K562 (cell line): ENCODE measurements at regions not wholly inside any gene's neighbourhood (a gene's known extent, or its start where the extent isn't known, plus 50 kb on each side); places are given as distances from the start of the nearest gene placed in this dataset.
A peak's percentile ranks its signal among the peaks of the same experiment; 100 is the strongest.

Experiments used
- ATAC-seq: fragments of 200-7000 bp; cut with Tn5 transposase; 3 replicates; pipeline ENCODE4 v1.9.1; 2020; ENCODE audit warnings: moderate library complexity
- BruUV-seq: library from RNA; stranded (reverse); fragments of 400-500 nt; replicated peaks from 2 replicates; lab custom pipeline; 2021; lab: Mats Ljungman, UMichigan
- CTCF ChIA-PET: fragments of 300-600 bp; formaldehyde crosslinking; extraction: SDS; loops from one replicate; lab custom pipeline; 2021; ENCODE audit warnings: low intra/inter-chr PET ratio; lab: Yijun Ruan, JAX
- POLR2A ChIA-PET: fragments of 300-600, 350-650 bp; sonication (Branson Sonifier 250); formaldehyde crosslinking; extraction: SDS; loops from one replicate; lab custom pipeline; 2021; ENCODE audit warnings: antibody characterized with exemption, inconsistent platforms; lab: Yijun Ruan, JAX
- DNase-seq, 4 experiments: peaks; one replicate each; pipeline versions ENCODE4 v3.0.0 to v3.0.0-alpha.2; 2011 to 2018; ENCODE audit warnings: low spot score in 3 of 4, mixed read lengths in 3 of 4; ENCODE audit errors: extremely low read depth in 1 of 4
- FAIRE-seq: peaks from 2 replicates; lab custom pipeline; 2011; peaks lifted over from hg19 to GRCh38; lab: Jason Lieb, UNC
- H2AFZ ChIP-seq: 2 replicates; pipeline ENCODE4 v1.6.0; 2011; ENCODE audit warnings: low read depth, low read length, control low read depth, inconsistent platforms
- H3K27ac ChIP-seq: fragments of 200-600 bp; 3 replicates; pipeline ENCODE4 v1.8.0; 2011; ENCODE audit warnings: low read depth, mild to moderate bottlenecking, control low read depth, inconsistent platforms, low read length, moderate library complexity, mixed read lengths; ENCODE audit errors: extremely low read depth
- H3K27me3 ChIP-seq, 2 experiments: fragments of 300-600 bp in 1 of 2; 2 replicates in 1 of 2; 3 replicates in 1 of 2; pipeline versions ENCODE4 v1.6.0 to v1.8.0; 2011; ENCODE audit warnings: inconsistent platforms in 2 of 2, low read length in 2 of 2, mild to moderate bottlenecking in 1 of 2, mixed read lengths in 1 of 2, moderate library complexity in 1 of 2; ENCODE audit not compliant: control insufficient read depth in 2 of 2, insufficient read depth in 2 of 2
- H3K36me3 ChIP-seq: fragments of 300-600 bp; 3 replicates; pipeline ENCODE4 v1.8.0; 2011; ENCODE audit warnings: mild to moderate bottlenecking, low read length, inconsistent platforms; ENCODE audit not compliant: control insufficient read depth, insufficient read depth
- H3K4me1 ChIP-seq, 2 experiments: fragments of 200-600 bp in 1 of 2; replicated peaks in 1 of 2; 2 replicates in 1 of 2; 3 replicates in 1 of 2; pipeline versions ENCODE4 v1.5.1 to v1.8.0; 2011; ENCODE audit warnings: inconsistent platforms in 2 of 2, low read length in 2 of 2, mild to moderate bottlenecking in 1 of 2, mixed read lengths in 1 of 2, moderate library complexity in 1 of 2; ENCODE audit not compliant: control insufficient read depth in 2 of 2, insufficient read depth in 2 of 2
- H3K4me2 ChIP-seq: 2 replicates; pipeline ENCODE4 v1.6.1; 2011; ENCODE audit warnings: low read length, control low read depth, inconsistent platforms, mixed read lengths; ENCODE audit not compliant: insufficient read depth
- H3K4me3 ChIP-seq: fragments of 200-600 bp; sonication (generic), shearing (Covaris generic); 2 replicates; pipeline ENCODE4 v1.5.1; 2016; ENCODE audit warnings: control low read depth, inconsistent platforms
- H3K79me2 ChIP-seq: fragments of 200-600 bp; 3 replicates; pipeline ENCODE4 v1.8.0; 2011; ENCODE audit warnings: low read length, inconsistent platforms; ENCODE audit not compliant: control insufficient read depth, insufficient read depth
- H3K9ac ChIP-seq, 2 experiments: 2 replicates each; pipeline versions ENCODE4 v1.6.0 to v1.6.1; 2011; ENCODE audit warnings: low read depth in 2 of 2, low read length in 2 of 2, control low read depth in 1 of 2, inconsistent platforms in 1 of 2, mild to moderate bottlenecking in 1 of 2, mixed read lengths in 1 of 2; ENCODE audit not compliant: insufficient read depth in 1 of 2
- H3K9me1 ChIP-seq: one replicate; pipeline ENCODE4 v1.6.0; 2011; ENCODE audit warnings: inconsistent platforms, mild to moderate bottlenecking, low read length, moderate library complexity; ENCODE audit not compliant: control insufficient read depth, insufficient read depth
- H3K9me3 ChIP-seq: replicated peaks from 2 replicates; pipeline ENCODE4 v1.5.1; 2011; ENCODE audit warnings: low read depth, low read length, inconsistent platforms; ENCODE audit not compliant: control insufficient read depth, insufficient read depth
- H4K20me1 ChIP-seq: replicated peaks from 2 replicates; pipeline ENCODE4 v1.6.1; 2011; ENCODE audit warnings: low read length, inconsistent platforms, mixed read lengths; ENCODE audit not compliant: control insufficient read depth, insufficient read depth
- BCOR ChIP-seq: fragments of 450-650 bp; IDR thresholded peaks from 2 replicates; pipeline ENCODE4 v1.6.1; 2016
- CHD4 ChIP-seq: fragments of 200-600 bp; sonication (generic); IDR thresholded peaks from 3 replicates; pipeline ENCODE4 v1.6.1; 2012; ENCODE audit warnings: low read depth, mild to moderate bottlenecking, mixed read lengths, low read length, inconsistent platforms; ENCODE audit not compliant: insufficient read depth, insufficient replicate concordance, poor library complexity, severe bottlenecking
- FOSL1 ChIP-seq: fragments of 200-800 bp; sonication (Bioruptor generic); conservative IDR thresholded peaks from 2 replicates; pipeline ENCODE4 v1.6.1; 2016; ENCODE audit warnings: missing genetic modification characterization, missing compliant biosample characterization
- FOXK2 ChIP-seq, 2 experiments: fragments of 450-650 bp; IDR thresholded peaks in 1 of 2; conservative IDR thresholded peaks in 1 of 2; 2 replicates each; pipeline ENCODE4 v1.6.1; 2016; ENCODE audit warnings: low read depth in 2 of 2, mild to moderate bottlenecking in 1 of 2
- GTF2E2 ChIP-seq: fragments of 200-800 bp; sonication (Bioruptor generic); IDR thresholded peaks from 2 replicates; pipeline ENCODE4 v1.6.1; 2016; ENCODE audit warnings: missing genetic modification characterization, missing compliant biosample characterization
- JUND ChIP-seq, 2 experiments: IDR thresholded peaks; 2 replicates in 1 of 2; 3 replicates in 1 of 2; pipeline ENCODE4 v1.6.1; 2011; ENCODE audit warnings: borderline replicate concordance in 2 of 2, low read depth in 2 of 2, low read length in 2 of 2, improper control_type of control experiment in 1 of 2, missing biosample characterization in 1 of 2, missing genetic modification characterization in 1 of 2, missing genetic modification reagents in 1 of 2
- SIX5 ChIP-seq, 2 experiments: IDR thresholded peaks; 2 replicates each; pipeline ENCODE4 v1.6.1; 2011; ENCODE audit warnings: low read length in 2 of 2, borderline replicate concordance in 1 of 2, low read depth in 1 of 2, mild to moderate bottlenecking in 1 of 2, moderate library complexity in 1 of 2; ENCODE audit not compliant: insufficient read depth in 1 of 2
- TARDBP ChIP-seq: fragments of 450-650 bp; IDR thresholded peaks from 2 replicates; pipeline ENCODE4 v1.6.1; 2016
- TRIM25 ChIP-seq: fragments of 450-650 bp; IDR thresholded peaks from 2 replicates; pipeline ENCODE4 v1.7.0; 2016; ENCODE audit warnings: borderline replicate concordance
- ZSCAN29 ChIP-seq: fragments of 450-650 bp; IDR thresholded peaks from 2 replicates; pipeline ENCODE4 v1.6.1; 2017
- WGBS: fragments of 100-300 bp; shearing (Covaris generic); methylation state at CpG from one replicate; pipeline ENCODE4 v1.1.6; 2016; ENCODE audit warnings: low coverage, mixed read lengths; ENCODE audit not compliant: insufficient coverage; ENCODE audit errors: missing lambda C conversion rate; 5-methylcytosine and 5-hydroxymethylcytosine counted together
- in situ Hi-C: fragments of 300-500 bp; cut with MboI; formaldehyde crosslinking; loops from 4 replicates; pipeline ENCODE4 v1.15.0; 2018; ENCODE audit warnings: inconsistent platforms, mixed read lengths
- intact Hi-C: fragments of 100-400 bp; cut with micrococcal nuclease; formaldehyde crosslinking; loops from 2 replicates; pipeline ENCODE4 v1.14.2; 2022
- TF ChIP-seq, protein P1 (sequence below): fragments of 250-450 bp; sonication (Bioruptor Pico); IDR thresholded peaks from 2 replicates; pipeline ENCODE4 v1.9.0; 2021; ENCODE audit warnings: mild to moderate bottlenecking
- TF ChIP-seq, protein P2 (sequence below), 2 experiments: fragments of 450-650 bp in 1 of 2; sonication (generic) in 1 of 2; formaldehyde crosslinking in 1 of 2; IDR thresholded peaks in 1 of 2; conservative IDR thresholded peaks in 1 of 2; 2 replicates each; pipeline versions ENCODE4 v1.6.1 to v1.8.1; 2016 to 2023; ENCODE audit warnings: mild to moderate bottlenecking in 2 of 2, moderate library complexity in 2 of 2, inconsistent platforms in 1 of 2, missing genetic modification reagents in 1 of 2
- TF ChIP-seq, protein P3 (sequence below): fragments of 450-650 bp; formaldehyde crosslinking; IDR thresholded peaks from 2 replicates; pipeline ENCODE4 v1.4.0; 2020; ENCODE audit warnings: mild to moderate bottlenecking, moderate library complexity

- TF ChIP-seq GTF2E2 (tag) (no peak), FOXK2 (conservative IDR thresholded peaks at IDR 0.05 in 1 of 2, IDR thresholded peaks at IDR 0.05 in 1 of 2; ENCODE audit: low read depth in 2 of 2) (no peak), CHD4 (no peak)
- TF ChIP-seq, protein P1, sequence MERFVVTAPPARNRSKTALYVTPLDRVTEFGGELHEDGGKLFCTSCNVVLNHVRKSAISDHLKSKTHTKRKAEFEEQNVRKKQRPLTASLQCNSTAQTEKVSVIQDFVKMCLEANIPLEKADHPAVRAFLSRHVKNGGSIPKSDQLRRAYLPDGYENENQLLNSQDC = no peak
These were observed 81.0 kb downstream of the PLXNA1 start (continued) for GRCh38 chr3:127063916-127064315.

DNA sequence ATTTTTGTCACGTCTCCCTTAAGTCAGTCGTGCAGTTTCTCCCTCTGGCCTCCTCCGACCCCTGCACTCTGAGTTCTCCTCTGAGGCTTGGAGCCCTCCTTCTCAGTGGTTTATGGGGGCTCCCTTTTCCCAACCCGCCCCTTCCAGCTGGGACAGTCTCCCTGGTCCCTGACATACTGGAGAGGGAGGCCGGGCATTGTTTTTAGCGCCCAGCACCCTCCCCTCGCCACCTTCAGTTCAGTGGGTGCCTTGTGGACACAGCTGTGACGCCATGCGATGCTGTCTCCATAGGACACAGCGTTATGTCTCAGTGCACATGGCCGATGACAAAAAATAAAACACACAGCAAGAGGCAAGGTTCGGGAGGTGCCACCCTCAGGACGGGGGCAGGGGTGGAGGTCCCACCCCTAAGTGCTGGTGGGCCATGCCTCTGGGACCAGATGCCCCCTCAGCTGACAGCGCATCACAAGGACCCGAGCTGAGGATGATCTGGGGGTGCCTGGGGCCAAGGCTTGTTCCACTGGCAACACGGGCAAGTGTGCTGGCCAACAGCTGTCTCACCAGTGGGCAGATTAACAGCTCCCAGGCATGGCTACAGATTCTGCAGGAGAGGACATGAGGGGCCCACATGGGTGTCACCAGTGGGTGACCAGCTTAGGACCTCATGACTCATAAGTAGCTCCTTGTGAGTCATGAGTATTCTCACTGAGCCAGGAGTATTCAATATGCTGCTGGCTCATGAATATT is 81.6 kb downstream of the PLXNA1 start:
- Histone ChIP-seq H4K20me1 (0 out of 2 replicates have a peak, but pooled peaks cover 3% of the 10 kb centered on the region), H3K4me2 (no peak overlapping the region), H3K4me3 (no peak overlapping the region), H3K9ac (no peak overlapping the region), H3K27ac (no peak overlapping the region), H3K36me3 (no peaks in the 10 kb centered on the region), H3K27me3 (peaks cover 0 to 41% of the 10 kb centered on the region in 2 experiments; a peak in 3 of 5 replicates), H2AFZ (no peak overlapping the region), H3K9me3 (no peaks in the 10 kb centered on the region), H3K4me1 (peaks cover 0 to 3% of the 10 kb centered on the region in 2 experiments; a peak in 1 of 5 replicates), H3K9me1 (no peaks in the 10 kb centered on the region), H3K79me2 (no peaks in the 10 kb centered on the region)
- ChIA-PET CTCF (no interaction called here), POLR2A (no interaction called here)
- peak in 2 of 4 experiments; percentile 6 to 13 for DNase-seq
- no peak for FAIRE-seq
- in situ Hi-C loops = no loop called here
- BruUV-seq = no TSS peak
- intact Hi-C loops = no loop called here
- WGBS = 0% methylated on average over 7 of the region's 16 CpGs
- no peak for ATAC-seq
- TF ChIP-seq JUND (IDR thresholded peaks at IDR 0.05; ENCODE audit: borderline replicate concordance, low read depth, low read length) (0 out of 2 replicates have a peak, but pooled peaks have one; percentile 16), JUND (tag; IDR thresholded peaks at IDR 0.05; ENCODE audit: borderline replicate concordance, low read depth, low read length) (no peak), TARDBP (no peak), SIX5 (IDR thresholded peaks at IDR 0.05; ENCODE audit: borderline replicate concordance in 1 of 2, insufficient read depth in 1 of 2, low read depth in 1 of 2, low read length in 2 of 2) (no peak), ZSCAN29 (no peak), BCOR (no peak), FOSL1 (tag) (peak; percentile 84), TRIM25 (no peak)
- TF ChIP-seq, protein P2, sequence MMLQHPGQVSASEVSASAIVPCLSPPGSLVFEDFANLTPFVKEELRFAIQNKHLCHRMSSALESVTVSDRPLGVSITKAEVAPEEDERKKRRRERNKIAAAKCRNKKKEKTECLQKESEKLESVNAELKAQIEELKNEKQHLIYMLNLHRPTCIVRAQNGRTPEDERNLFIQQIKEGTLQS (IDR thresholded peaks at IDR 0.05) = peak; percentile 60
- TF ChIP-seq, protein P2 (CRISPR knock-in tag; conservative IDR thresholded peaks at IDR 0.05) = no peak
- TF ChIP-seq, protein P3, sequence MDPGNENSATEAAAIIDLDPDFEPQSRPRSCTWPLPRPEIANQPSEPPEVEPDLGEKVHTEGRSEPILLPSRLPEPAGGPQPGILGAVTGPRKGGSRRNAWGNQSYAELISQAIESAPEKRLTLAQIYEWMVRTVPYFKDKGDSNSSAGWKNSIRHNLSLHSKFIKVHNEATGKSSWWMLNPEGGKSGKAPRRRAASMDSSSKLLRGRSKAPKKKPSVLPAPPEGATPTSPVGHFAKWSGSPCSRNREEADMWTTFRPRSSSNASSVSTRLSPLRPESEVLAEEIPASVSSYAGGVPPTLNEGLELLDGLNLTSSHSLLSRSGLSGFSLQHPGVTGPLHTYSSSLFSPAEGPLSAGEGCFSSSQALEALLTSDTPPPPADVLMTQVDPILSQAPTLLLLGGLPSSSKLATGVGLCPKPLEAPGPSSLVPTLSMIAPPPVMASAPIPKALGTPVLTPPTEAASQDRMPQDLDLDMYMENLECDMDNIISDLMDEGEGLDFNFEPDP = no peak
